ENCODE measurements at regions not wholly inside any gene's neighbourhood (a gene's known extent, or its start where the extent isn't known, plus 50 kb on each side); places are given as distances from the start of the nearest gene placed in this dataset.

- TF ChIP-seq CTCF (IDR thresholded peaks at IDR 0.05; ENCODE audit: insufficient read depth, low read length, missing control alignments): no peak
- H3K4me3 ChIP-seq (ENCODE audit: low read depth, low read length): no peak overlapping the region
- DNase-seq (ENCODE audit: low read depth, low spot score): no peak
- POLR2A ChIA-PET: no interaction called here
- CTCF ChIA-PET: no interaction called here
These were observed 64.0 kb downstream of the SOX9 start for GRCh38 chr17:72184805-72185204.

- ChIA-PET POLR2A (no interaction called here), CTCF (no interaction called here)
- TF ChIP-seq CTCF (IDR thresholded peaks at IDR 0.05; ENCODE audit: insufficient read depth, low read length, missing control alignments): no peak
- H3K4me3 ChIP-seq (ENCODE audit: low read depth, low read length): no peak overlapping the region
- DNase-seq (ENCODE audit: low read depth, low spot score): no peak
These were observed 64.7 kb downstream of the SOX9 start for GRCh38 chr17:72185564-72185963.

- H3K4me3 ChIP-seq (ENCODE audit: low read depth, low read length): no peak overlapping the region
- POLR2A ChIA-PET: no interaction called here
- DNase-seq (ENCODE audit: low read depth, low spot score): no peak
These were observed 66.7 kb downstream of the SOX9 start for GRCh38 chr17:72187556-72187955.

GRCh38 chr17:72188801-72189200 lies 68.0 kb downstream of the SOX9 start:
- no peak for DNase-seq (ENCODE audit: low read depth, low spot score)
- no peak overlapping the region for H3K4me3 ChIP-seq (ENCODE audit: low read depth, low read length)
- ChIA-PET POLR2A (no interaction called here), CTCF (no interaction called here)
- TF ChIP-seq CTCF (IDR thresholded peaks at IDR 0.05; ENCODE audit: insufficient read depth, low read length, missing control alignments): no peak

More at GRCh38 chr17:72187556-72187955, 66.7 kb downstream of the SOX9 start:
- no peak for TF ChIP-seq CTCF (IDR thresholded peaks at IDR 0.05; ENCODE audit: insufficient read depth, low read length, missing control alignments)
- CTCF ChIA-PET: no interaction called here

- ChIA-PET POLR2A (no interaction called here), CTCF (interaction anchor here (0.7 to 1.2 kb wide), 2 partner anchors 8 to 350 kb away, joined by 3 to 5 read pairs; no protein-coding TSS in a partner anchor)
- no peak for TF ChIP-seq CTCF (IDR thresholded peaks at IDR 0.05; ENCODE audit: insufficient read depth, low read length, missing control alignments)
- no peak for DNase-seq (ENCODE audit: low read depth, low spot score)
- H3K4me3 ChIP-seq (ENCODE audit: low read depth, low read length): no peak overlapping the region
These were observed 69.2 kb downstream of the SOX9 start for GRCh38 chr17:72189768-72190593.

- no peak for TF ChIP-seq CTCF (IDR thresholded peaks at IDR 0.05; ENCODE audit: insufficient read depth, low read length, missing control alignments)
- CTCF ChIA-PET: no interaction called here
- H3K4me3 ChIP-seq (ENCODE audit: low read depth, low read length): no peak overlapping the region
- DNase-seq (ENCODE audit: low read depth, low spot score): no peak
- POLR2A ChIA-PET: no interaction called here
These were observed 70.5 kb downstream of the SOX9 start for GRCh38 chr17:72191356-72191755.
